Activated CD8-positive, alpha-beta memory T cell treated with anti-CD3 and anti-CD28 coated beads, Interleukin-2, amount 50 U/mL, for 48 hours (primary cell): ENCODE measurements at regions not wholly inside any gene's neighbourhood (a gene's known extent, or its start where the extent isn't known, plus 50 kb on each side); places are given as distances from the start of the nearest gene placed in this dataset.
A peak's percentile ranks its signal among the peaks of the same experiment; 100 is the strongest.

Source experiments
- DNase-seq: peaks from one replicate; pipeline ENCODE4 v3.0.0-alpha.2; 2020

DNA sequence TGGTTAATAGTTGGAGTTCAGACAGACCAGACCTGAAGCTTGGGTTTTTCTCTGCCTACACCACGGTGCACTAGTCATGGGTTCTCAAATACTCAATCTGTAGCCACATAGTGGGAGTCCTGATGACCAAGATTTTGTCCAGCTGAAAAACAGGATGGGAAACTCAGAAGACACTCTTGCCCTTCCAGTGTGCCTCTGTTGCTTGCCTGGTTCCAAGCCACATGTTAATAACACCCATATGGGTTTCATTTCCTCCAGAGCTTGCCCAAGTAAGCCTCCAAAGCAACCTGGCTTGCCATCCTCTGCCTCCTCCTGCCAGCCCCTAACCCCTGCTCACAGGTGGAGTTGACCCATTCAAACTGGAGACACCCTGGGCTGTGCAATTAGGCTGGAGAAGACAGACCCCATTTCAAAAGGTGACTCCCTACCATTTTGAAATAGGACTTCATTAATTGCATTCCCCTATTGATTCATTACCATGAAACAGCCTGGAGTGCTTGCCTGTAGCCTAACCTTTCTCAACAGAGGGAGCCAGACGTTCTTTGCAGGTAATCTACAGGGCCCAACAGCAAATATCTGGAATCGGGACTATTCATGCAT, 108.0 kb upstream of the HABP2 start:
- DNase-seq = no peak

DNA sequence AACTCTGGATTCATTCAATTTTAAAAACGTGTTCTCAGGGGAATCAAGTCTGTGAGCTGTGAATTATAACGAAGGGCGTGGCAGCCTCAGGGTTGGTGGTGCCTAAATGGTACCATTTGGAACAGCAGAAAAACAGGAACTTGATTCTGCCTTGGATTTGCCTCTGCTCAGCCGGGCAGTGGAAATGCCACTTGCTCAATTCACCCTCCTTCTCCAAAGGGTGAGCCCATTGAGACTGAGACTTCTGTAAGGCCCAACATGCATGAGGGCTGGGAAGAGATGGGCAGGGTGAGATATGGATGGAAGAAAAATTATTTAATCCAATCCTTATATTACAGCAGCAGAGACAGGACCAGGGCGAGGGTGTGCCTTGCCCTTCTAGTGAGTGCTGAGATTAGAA, 107.1 kb upstream of the HABP2 start:
- no peak for DNase-seq

DNA sequence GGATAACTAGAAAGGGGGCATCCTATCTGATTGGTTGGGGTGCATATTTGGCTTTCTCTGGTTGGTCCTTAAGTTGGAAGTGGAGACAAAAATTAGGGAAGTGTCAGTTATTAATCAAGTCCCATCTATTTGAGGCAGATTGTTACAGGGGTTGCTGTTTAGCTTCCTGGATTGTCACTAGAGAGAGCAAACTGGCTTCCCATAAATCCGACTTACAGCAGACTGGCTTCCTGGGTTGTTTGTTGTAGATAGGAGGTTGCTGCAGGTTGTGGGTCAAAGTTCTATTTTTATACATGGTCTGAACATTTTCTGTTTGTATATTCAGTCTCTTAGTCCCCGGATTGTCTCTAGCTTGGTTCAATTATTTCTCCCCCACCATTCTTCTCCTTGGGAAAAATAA, 106.1 kb upstream of the HABP2 start:
- DNase-seq = no peak

DNA sequence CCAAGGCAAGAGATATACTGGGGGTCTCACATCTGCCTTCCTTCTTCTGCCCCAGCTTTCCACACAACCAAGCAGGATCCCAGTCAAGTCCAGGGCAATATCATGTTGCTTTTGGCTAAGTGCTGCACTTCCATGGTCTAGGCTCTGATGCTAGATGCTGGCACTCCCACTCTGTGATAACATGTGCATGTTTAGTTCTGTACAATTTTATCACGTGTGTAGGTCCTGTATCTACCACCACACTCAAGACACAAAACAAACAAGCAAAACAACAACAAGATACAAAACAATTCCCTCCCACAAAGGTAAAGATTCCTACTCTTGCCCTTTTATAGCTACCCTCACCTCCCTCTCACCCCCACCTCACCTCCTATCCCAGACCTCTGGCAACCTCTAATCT, 105.6 kb upstream of the HABP2 start:
- DNase-seq = no peak

DNA sequence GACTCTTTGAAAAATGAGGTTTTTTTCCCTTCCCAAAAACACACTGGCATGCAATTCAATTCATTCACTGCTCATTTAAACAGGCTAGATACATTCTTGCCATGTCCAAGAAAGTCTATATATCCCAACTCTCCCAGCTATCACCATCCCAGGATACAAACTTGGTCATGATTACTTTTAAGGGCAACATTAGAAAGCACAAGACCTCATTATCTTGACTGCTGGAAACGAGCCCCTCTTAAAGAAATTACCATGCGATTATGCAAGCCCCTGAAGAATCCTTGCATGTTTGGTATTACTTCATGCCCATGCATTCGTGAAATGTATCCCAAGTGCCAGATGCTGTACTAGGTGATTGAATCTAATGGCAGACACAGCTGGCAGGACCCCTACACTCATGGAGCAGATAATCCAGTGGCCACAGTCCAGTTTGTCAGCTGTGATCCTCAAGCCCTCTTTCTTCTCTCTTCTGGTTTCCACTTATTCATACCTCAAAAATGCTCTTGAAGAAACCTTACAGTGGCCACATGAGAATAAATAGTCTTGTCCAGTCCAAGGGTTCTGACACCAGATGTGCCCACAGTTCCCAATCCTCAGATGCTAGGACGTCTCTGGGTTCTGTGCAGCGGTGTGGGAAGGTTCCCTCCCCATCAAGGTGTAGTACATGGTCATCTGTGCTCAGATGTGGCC, 103.7 kb upstream of the HABP2 start:
- no peak for DNase-seq

DNA sequence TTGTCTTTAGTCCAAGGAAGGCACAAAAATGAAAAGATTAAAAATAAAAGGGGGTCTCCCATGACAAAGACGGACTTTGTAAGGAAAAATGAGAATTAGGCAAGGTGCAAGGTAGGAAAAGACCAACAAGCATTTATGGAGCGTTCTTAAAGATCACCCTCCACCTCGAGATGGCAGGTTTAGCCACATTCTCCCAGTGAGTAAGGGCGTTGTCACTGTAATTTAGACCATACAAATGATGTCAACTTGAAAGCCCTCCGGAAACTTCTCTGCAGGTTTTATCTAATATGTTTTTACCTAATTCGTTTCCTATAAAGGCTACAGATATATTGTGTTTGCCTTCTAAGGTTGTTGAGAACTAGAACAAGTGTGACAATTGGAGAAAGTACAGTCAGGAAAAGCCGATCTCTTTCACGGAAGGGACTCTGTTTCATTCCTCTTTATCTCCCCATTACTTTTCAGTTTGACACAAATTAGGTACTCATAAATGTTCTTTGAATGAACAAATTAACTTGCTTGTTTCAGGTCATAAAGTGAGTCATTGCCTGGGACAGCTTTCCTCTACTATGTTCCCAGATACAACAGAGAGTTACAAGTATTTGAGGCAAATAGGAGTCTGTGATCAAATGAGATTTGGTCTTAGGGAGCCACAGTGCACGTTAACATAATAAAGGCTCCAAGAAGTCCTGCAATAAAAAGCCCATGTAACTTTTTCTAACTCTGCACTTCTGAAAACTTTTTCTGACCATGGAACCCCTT, 102.6 kb upstream of the HABP2 start:
- DNase-seq = no peak

DNA sequence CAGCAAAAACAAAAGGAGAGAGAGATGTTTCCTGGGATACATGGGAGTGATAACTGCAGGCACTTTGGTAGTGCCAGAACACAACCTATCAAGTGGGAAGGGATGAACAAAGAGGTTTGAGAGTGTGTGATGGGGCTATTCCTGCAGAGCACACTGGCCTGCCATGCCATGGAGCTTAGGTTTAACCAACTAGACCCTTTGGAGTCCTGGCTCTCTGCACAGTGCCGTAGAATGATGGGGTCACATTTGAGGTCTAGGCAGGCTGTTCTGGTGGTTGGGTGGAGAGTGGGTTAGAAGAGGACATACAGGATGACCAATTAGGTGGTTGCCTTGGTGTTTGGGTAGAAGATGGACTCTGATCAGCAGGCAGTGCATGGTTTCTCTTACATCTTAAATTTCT, 101.9 kb upstream of the HABP2 start:
- DNase-seq = no peak

DNA sequence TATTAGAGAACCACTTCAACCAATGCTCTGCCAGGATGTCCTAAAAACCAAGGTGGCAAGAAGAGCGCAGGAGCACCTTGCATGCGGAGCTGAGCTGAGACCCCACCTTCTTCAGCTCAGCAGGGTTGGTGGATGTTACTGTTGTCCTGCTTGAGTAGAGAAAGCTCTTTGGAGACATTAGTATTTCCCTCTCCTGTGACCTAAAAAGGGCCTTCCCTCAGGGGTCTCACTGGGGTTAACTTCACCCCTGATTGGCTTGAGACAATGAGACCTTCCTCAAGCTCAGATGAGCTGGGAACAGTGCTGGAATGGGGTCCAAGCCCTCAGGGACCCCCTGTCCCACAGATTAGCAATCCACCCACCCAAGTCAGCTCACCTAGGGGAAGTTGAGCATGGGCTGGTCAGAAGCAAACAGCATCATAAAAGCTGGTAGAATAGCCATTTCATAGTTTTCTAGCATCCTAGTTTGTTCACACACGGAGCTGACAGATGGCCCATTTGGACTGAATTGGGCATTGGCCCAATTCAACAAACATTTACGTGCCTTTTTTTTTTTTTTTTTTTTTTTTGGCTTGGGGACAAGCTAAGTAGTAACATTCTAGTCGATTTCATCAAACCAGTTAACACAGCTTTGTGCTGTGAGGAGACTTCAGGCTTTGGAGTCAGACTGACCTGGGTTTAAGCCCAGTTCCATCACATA, 100.6 kb upstream of the HABP2 start:
- no peak for DNase-seq

DNA sequence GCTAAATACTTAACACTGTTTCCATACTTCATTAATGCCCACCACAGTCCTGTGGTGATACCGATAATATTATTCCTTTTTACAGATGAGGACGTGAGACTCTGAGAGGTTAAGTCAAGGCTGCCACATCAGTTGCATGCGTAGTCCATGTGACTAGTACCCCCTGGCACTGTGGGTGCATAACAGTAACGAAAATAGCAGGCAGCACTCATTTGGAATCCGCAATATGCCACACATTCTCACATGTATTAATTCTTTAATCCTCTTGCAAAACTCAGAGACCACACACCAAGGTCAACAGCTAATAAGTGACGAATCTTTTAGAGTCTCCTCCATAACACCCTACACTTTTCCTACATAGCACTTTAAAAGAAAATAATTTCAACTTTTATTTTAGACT, 99.5 kb upstream of the HABP2 start:
- no peak for DNase-seq

DNA sequence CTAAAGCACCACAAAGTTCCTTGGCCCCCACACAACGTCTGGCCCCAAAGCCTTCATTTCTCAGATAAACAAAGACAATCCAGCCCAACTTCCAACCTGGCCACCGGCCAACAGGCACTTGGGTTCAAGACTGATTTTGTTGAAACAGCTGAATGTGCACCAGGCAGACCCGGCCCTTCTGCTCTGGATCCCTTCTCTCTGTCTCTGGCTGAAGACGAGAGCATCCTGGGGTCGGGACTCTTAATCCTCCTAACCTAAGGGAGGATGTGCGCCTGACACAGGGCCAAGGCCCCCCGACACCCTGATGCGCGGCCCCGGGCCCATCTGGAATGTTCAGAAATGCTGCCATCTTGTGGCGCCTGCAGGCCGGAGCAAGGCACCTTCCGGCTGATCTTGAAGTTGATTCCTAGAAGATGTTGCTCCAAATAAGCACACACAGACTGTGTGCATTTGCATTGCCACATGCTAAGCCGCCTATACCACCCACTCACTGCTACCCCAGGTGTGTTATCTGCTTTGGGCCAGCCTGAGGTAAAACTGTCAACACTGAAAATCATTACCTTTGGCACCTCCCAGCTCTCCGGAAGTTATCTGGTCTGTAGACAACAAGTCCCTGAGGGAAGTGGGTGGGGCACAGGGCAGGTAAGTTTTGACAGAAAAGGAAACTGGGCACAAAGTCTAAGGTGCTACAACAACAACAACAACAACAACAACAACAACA, 98.4 kb upstream of the HABP2 start:
- DNase-seq = peak; percentile 59

DNA sequence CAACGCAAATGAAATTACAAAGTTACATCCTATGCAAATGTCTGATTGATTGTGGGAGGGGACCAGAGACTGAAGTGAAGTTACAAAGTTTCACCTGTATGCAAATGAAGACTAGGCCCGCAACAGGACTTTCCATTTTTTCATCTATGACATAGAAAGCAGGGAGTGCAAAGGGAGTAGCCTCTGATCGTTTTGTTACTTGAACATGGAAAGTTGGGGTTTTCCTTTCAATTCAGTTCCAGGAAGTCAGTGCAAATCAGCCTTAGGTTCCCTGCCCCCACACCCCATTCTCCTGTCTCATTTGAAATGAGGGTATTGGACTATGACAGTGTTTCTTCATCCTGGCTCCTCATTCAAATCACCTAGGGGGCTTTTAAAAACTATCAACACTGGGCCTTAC, 96.9 kb upstream of the HABP2 start:
- DNase-seq = no peak

DNA sequence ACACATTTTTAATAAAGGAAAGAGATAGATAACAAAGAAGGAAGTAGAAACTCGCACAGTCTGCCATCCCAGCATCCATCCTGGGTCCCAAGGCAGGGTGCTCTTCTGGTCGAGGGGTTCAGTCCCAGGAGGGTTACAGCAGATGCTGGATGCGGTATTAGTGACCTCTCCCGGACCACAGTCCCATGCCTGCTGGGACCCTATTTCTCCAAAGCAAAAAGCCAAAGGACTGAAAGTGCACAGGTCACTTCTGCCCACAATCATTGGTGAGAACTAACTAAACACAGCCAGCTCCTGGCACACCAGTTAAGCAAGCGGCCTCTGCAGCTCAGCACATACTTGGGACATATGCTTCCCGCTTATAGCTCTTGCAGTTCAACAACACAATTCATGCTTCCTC, 96.1 kb upstream of the HABP2 start:
- no peak for DNase-seq

DNA sequence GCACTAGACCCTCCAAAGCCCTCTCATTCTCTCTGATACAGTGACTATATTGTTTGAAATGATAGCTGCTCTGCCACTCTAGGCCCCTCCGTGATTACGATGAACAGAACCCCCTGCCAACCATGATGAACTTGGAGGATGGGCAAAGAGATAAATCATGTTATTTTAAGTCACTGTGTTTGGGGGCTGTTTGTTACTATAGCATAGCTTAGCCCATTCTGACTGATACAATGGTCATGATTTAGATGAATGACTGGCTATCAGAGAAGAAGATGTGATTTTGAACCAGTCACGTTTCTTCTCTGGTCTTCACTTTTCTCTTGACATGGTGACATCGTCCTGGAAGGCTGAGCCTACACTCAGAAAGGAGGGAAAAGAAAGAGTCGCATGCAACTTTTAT, 95.4 kb upstream of the HABP2 start:
- no peak for DNase-seq

DNA sequence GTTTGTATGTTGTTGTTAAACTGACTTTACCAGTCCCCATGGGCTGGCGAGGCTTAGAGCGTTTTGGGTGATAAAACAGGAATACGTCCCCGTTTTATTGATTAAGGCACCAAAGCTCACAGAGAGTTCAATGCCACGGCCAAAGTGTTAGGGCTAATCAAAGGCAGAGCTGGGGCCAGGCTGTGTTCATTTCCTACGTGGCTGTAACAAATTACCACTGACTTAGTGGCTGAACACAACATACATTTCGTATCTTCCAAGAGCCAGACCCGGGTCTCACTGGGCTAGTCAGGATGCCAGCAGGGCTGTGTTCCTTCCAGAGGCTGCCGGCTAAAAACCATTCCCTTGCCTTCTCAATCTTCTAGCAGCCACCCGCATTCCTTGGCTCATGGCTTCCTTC, 94.4 kb upstream of the HABP2 start:
- no peak for DNase-seq

DNA sequence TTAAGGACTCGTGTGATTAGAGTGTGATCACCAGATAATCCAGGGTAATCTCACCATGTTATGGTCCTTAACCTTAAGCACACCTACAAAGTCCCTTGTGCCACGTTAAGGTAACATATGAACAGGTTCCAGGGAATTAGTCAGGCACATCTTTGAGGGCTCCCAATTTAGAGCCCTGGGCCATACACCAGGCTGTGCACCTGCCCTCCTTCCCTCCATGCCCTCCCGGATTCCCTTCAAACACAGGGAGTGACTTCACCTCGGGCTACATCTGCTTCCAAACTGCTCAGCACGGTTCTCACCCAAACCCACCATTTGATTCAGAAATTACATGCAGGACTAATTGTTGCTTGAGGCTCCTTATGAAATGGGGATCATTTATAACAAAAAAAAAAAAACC, 93.9 kb upstream of the HABP2 start:
- DNase-seq = no peak

DNA sequence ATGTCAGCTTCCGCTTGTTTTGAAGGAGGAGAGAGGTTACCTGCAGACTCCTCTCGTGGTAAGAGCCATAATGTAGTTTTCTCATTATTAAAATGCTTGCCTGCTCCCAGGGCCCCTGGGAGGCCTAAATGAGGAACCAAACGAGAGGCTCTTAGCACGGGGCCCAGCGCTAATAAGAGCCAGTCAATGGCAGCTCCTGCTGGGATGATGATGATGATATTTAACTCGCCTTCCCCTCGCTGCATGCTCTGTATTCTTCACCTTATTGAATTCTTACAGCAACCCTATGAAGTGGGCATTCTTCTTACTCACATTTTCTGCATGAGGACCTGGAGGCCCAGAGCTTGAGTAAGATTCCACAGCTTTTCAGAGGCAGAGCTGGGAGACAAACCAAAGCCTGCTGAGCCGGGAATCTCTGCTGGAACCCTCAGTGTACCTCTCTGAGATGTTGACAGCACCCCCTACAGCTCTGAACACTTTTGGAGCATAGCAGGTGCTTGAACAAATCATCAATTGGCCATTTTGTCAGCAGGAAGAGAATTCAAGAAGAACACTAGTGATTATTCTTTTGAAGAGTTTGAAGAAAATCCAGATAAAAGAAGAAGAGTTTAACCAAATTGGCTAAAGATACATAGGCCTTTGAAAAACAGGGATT, 93.1 kb upstream of the HABP2 start:
- no peak for DNase-seq

DNA sequence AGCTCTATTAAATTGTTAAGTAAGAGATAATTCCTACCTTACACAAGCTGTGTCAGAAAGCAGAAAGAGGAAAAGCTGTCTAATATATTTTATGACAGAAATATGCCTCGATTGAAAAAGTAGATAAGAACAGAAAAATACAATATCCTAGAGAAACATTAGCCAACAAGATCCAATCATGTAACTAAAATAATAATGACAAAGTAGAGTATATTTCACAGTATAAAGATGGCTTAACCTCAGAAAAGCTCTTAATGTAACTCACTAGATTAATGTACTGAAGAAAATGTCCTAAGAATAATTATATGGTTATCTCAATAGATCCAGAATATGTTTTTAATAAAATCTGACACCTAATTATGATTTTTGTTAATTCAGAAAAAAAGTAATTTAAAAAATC, 89.8 kb upstream of the HABP2 start:
- no peak for DNase-seq

DNA sequence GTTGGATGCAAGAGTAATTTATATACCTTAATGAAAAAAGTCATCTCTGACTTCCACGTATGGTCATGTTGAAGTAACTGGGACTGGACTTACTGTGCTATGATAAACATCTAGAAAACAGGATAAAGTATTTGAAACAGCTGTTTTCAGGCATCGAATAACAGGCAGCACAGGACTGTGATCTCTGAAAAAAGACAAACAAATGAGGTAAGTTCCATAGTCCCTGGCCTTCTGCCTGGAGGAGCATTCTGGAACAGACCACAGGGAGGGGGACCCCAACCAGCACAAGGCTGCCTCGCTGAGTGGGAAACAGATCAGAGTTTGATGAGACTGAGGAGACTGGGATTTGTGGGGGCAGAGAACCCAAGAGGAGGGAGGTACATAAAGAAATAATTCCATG, 89.1 kb upstream of the HABP2 start:
- no peak for DNase-seq

DNA sequence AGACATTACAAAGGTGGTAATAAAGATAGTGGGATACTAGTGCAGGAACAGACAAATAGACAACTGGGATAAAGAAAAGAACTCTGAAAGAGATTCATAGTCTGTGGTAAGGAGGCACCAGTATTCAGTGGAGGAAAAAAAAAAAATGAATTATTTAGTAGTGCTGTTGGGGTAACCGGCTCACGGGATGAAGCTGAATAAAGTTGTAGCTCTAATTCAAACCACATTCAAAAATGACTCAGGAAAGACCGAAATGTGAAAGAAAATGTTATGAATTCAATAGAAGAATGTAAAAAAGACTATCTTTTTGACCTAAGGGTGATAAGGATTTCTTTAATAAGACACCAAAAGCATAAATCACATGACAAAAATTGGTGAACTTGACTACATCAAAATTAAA, 83.1 kb upstream of the HABP2 start:
- DNase-seq = no peak

DNA sequence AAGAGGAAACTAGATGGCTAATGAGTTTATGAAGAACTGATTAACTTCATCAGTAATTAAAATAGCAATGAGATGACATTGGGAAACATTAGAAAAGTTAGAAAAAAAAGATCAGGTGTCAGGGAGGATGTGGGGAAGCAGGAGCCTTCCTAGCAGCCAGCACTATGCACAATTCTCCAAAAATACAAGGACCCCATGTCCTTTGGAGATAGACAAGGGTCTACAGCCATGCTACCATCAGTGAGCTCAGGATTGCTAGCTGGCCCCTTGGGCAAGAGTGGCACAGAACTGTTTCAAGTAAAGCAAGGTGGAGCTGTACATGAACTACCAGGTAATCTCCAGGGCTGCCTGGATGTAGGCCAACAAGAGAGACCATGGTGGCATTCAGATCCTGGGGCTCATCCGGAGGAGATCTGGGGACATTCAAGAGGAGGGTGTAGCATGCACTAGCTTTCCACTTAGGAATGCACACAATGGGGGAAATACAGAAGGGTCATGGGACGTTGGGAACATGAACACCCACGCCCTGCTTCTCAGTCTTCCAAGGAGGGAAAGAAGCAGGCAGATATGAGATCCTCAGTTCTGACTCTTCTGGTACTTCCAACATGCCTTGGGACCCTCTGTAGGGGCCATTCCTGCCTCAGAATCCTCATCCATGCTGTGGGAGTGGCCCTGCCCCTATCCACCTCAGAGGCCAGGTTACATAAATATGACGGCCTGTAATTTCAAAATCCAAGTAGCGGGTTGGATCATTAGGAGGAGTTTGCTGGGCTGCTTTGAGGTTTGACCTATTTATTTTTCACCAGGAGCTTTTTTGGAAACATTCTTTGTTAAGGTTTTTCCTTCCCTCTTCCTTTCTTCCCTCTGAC, 82.2 kb upstream of the HABP2 start:
- DNase-seq = no peak

DNA sequence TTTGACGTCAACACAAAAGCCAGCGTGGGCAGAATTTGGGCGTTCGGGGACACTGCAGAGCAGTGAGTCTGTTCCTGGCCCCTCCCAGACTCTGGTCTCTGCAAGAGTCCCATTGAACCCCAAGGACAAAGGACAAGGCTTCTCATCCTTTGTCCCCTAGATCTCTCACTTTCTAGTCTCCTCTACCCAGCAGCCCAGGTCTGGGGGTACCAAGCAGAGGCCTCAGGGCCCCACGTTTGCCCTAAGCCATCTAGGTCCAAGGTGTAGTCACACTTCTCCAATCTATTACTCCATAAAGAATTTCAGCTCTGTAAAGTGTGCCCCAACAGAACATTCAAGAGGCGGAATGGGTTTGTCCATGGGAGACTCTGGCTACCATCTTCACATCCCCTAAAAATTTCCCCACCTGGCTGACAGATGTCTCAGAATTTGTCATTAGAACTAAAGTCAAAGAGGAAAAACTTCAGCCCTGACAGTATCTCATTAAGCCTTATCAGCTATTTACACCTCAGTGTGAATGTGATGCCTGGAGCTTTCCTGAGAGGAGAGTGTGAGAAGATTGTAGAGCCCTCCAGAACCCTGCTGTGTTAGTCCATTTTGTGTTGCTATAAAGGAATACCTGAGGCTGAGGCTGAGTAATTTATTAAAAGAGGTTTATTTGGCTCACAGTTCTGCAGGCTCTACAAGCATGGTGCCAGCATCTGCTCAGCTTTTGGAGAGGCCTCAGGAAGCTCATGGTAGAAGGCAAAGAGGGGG, 81.4 kb upstream of the HABP2 start:
- DNase-seq = no peak
